Left lung (tissue), 4 donors: ENCODE measurements at regions not wholly inside any gene's neighbourhood (a gene's known extent, or its start where the extent isn't known, plus 50 kb on each side); places are given as distances from the start of the nearest gene placed in this dataset.
A peak's percentile ranks its signal among the peaks of the same experiment; 100 is the strongest.
"Not testable (repeated sequence)": the region's sequence is repeated elsewhere in the genome, so short reads cannot be mapped to it uniquely, and the experiment has no call there.

ENCODE experiments used
- ATAC-seq: fragments of 200-7000 bp; cut with Tn5 transposase; one replicate; pipeline ENCODE4 v1.9.1; 2020; ENCODE audit warnings: moderate library complexity
- DNase-seq, 4 donors: peaks; one replicate each; pipeline ENCODE4 v3.0.0-alpha.2; 2013 to 2020
- H3K27ac ChIP-seq, 2 donors: fragments of 200-600 bp; sonication (generic) in 1 of 2; one replicate each; pipeline versions ENCODE4 v1.5.0 to v1.8.0; 2020 to 2021
- H3K27me3 ChIP-seq, 2 donors: fragments of 200-600 bp; sonication (generic) in 1 of 2; one replicate each; pipeline versions ENCODE4 v1.5.0 to v1.8.0; 2020 to 2021
- H3K36me3 ChIP-seq, 2 donors: fragments of 200-600 bp; sonication (generic) in 1 of 2; one replicate each; pipeline versions ENCODE4 v1.5.0 to v1.8.0; 2020 to 2021
- H3K4me1 ChIP-seq, 2 donors: fragments of 200-600 bp; one replicate each; pipeline ENCODE4 v1.8.0; 2021
- H3K4me3 ChIP-seq, 2 donors: fragments of 200-600 bp; sonication (generic) in 1 of 2; one replicate each; pipeline versions ENCODE4 v1.5.0 to v1.8.0; 2020 to 2021; ENCODE audit warnings: mild to moderate bottlenecking in 1 of 2
- H3K9me3 ChIP-seq, 2 donors: fragments of 200-600 bp; sonication (generic) in 1 of 2; one replicate each; pipeline versions ENCODE4 v1.5.0 to v1.8.0; 2020 to 2021
- CTCF ChIP-seq, 2 donors: fragments of 200-600 bp; sonication (generic) in 1 of 2; IDR thresholded peaks; one replicate each; pipeline versions ENCODE4 v1.5.0 to v1.8.0; 2021; ENCODE audit warnings: antibody characterized with exemption in 2 of 2
- intact Hi-C, 2 donors: fragments of 100-400 bp; cut with DNase I; formaldehyde crosslinking; loops; one replicate each; pipeline versions ENCODE4 v1.11.2 to v1.14.2; 2022
- donor health status: DM: no; HTN: yes; CAD: no.
- donor health status: DM: no; HTN: no; CAD: no.

- no peaks in the 10 kb centered on the region for H3K9me3 ChIP-seq
- no peak for TF ChIP-seq CTCF (IDR thresholded peaks at IDR 0.05)
- H3K27me3 ChIP-seq, result no peaks in the 10 kb centered on the region
- H3K4me1 ChIP-seq, result no peaks in the 10 kb centered on the region
- no peaks in the 10 kb centered on the region for H3K36me3 ChIP-seq
- H3K4me3 ChIP-seq, result no peak overlapping the region
- H3K27ac ChIP-seq, result no peak overlapping the region
- peak; percentile 79 for ATAC-seq
- intact Hi-C loops, result no loop called here
- peak in 1 of 4 donors; percentile 10 for DNase-seq
Observed at GRCh38 chr9:104319198-104319597, 184.9 kb upstream of the OR13F1 start.

- H3K9me3 ChIP-seq, result no peaks in the 10 kb centered on the region
- H3K27ac ChIP-seq, result no peak overlapping the region
- TF ChIP-seq CTCF (IDR thresholded peaks at IDR 0.05), result no peak
- no peak overlapping the region for H3K4me3 ChIP-seq
- ATAC-seq (peak; percentile 71), DNase-seq (peak in 1 of 4 donors; percentile 33)
- H3K36me3 ChIP-seq, result no peaks in the 10 kb centered on the region
- intact Hi-C loops, result no loop called here
- H3K27me3 ChIP-seq, result no peaks in the 10 kb centered on the region
- no peaks in the 10 kb centered on the region for H3K4me1 ChIP-seq
Observed at GRCh38 chr9:104319685-104320084, 184.4 kb upstream of the OR13F1 start.

GRCh38 chr9:104322596-104322995, 181.5 kb upstream of the OR13F1 start:
- Histone ChIP-seq H3K9me3 (no peaks in the 10 kb centered on the region), H3K4me3 (no peak overlapping the region), H3K36me3 (no peaks in the 10 kb centered on the region), H3K27ac (no peak overlapping the region), H3K27me3 (no peaks in the 10 kb centered on the region), H3K4me1 (no peaks in the 10 kb centered on the region)
- intact Hi-C loops, result no loop called here
- no peak for ATAC-seq
- no peak for TF ChIP-seq CTCF (IDR thresholded peaks at IDR 0.05)
- DNase-seq, result no peak

GRCh38 chr9:104323967-104324694, 179.9 kb upstream of the OR13F1 start:
- H3K4me1 ChIP-seq, H3K9me3 ChIP-seq, H3K36me3 ChIP-seq, H3K27me3 ChIP-seq, DNase-seq, ATAC-seq, intact Hi-C loops, H3K27ac ChIP-seq, H3K4me3 ChIP-seq: not testable (repeated sequence)

GRCh38 chr9:104326912-104327311, 177.2 kb upstream of the OR13F1 start:
- TF ChIP-seq CTCF (IDR thresholded peaks at IDR 0.05), result no peak
- Histone ChIP-seq H3K36me3 (no peaks in the 10 kb centered on the region), H3K27ac (no peak overlapping the region), H3K4me1 (no peaks in the 10 kb centered on the region), H3K27me3 (no peaks in the 10 kb centered on the region), H3K9me3 (peaks cover 0 to 9% of the 10 kb centered on the region in 2 donors), H3K4me3 (no peak overlapping the region)
- intact Hi-C loops, result no loop called here
- DNase-seq (no peak), ATAC-seq (no peak)

GRCh38 chr9:104329245-104329644, 174.8 kb upstream of the OR13F1 start:
- intact Hi-C loops, result no loop called here
- no peak for ATAC-seq

More at GRCh38 chr9:104329245-104329644, 174.8 kb upstream of the OR13F1 start:
- TF ChIP-seq CTCF (IDR thresholded peaks at IDR 0.05), result no peak
- H3K4me1 ChIP-seq, result no peaks in the 10 kb centered on the region
- peak in 1 of 4 donors; percentile 59 for DNase-seq
- H3K9me3 ChIP-seq, result peaks cover 0 to 11% of the 10 kb centered on the region in 2 donors
- no peak overlapping the region for H3K4me3 ChIP-seq
- no peak overlapping the region for H3K27ac ChIP-seq
- H3K27me3 ChIP-seq, result no peaks in the 10 kb centered on the region
- H3K36me3 ChIP-seq, result no peaks in the 10 kb centered on the region
